NCI-H2196 (cell line): ENCODE measurements at regions not wholly inside any gene's neighbourhood (a gene's known extent, or its start where the extent isn't known, plus 50 kb on each side); places are given as distances from the start of the nearest gene placed in this dataset.

Experiments
- DNase-seq: peaks from one replicate; lab custom pipeline; 2025; ENCODE audit not compliant: unreplicated experiment; lab: John Stamatoyannopoulos, UW

- no peak for DNase-seq
Observed at GRCh38 chr6:19772891-19773290, 64.3 kb upstream of the ID4 start.

DNA sequence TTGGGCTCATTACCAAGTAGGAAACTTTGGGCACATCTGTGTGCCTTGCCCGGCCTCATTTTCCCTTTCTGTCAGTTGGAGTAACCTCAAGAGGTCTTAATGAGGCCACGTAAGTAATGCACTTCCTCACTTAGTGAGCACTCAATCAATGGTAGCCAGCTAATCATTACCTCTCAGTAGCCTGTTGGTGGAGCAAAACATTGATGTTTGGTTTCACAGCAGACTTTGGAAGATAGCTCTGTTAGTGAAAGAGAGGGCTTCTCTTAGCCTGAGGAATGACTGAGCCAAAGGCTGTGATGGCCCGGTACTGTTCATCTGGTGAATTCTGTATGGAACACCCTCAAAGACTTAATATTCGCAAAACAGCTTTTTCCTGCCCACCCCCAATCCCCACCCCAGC is 55.9 kb upstream of the ID4 start:
- DNase-seq = no peak

DNA sequence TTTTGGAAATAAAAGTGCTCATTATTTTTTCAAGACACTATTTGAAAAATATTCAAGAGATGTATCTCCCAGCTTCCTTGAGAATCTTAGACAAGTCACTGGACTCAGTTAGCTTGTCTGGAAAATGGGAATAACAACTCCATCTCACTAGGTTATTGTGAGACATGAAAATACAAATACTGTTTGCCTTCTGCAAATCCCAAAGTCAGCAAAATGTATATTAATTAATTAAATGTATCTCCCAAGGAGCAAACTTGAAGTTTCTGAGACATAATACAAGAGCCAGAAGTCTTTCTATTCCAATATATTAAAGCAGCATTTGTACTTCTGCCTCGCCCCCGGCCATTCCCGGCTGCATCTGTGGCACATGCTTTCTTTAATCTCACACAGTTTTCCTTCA is 54.6 kb upstream of the ID4 start:
- no peak for DNase-seq
